ENCODE measurements at regions not wholly inside any gene's neighbourhood (a gene's known extent, or its start where the extent isn't known, plus 50 kb on each side); places are given as distances from the start of the nearest gene placed in this dataset.

DNA sequence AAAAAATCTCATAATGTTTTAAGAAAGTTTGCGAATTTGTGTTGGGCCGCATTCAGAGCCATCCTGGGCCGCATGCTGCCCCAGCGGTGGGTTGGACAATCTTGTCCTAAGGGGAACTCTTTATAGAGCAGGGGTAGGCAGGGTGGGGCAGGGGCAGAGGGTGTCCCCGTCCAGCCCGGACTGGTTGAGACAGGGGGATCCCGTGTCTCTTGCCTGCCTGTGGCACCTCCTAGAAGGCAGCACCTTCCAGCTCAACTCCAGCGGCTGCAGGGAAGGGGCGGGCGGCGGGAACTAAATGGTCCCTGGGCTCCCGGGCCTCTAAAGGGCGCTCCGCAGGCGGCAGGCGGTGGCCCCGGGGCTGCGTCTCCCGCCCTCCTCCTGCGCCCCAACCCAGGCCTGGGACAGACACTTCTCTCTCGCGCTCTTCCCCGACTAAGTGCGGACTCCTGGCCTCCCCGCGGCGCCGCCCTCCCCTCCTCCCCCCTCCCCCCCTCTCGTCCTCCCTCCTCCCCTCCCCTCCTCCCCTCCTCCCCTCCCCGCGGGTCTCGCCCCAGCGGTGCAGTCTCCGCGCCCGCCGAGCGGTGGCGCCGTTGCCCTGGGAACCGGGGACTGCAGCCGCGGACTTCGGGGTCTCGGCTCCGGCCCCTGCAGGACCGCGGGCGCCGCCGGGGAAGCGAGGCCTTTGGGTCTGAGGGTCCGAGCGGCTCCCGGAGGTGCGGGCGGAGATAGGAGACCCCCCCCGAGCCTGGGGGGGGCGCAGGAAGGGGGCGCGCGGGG is 132.6 kb downstream of the MRPL36 start:
- TF ChIP-seq, protein P1, sequence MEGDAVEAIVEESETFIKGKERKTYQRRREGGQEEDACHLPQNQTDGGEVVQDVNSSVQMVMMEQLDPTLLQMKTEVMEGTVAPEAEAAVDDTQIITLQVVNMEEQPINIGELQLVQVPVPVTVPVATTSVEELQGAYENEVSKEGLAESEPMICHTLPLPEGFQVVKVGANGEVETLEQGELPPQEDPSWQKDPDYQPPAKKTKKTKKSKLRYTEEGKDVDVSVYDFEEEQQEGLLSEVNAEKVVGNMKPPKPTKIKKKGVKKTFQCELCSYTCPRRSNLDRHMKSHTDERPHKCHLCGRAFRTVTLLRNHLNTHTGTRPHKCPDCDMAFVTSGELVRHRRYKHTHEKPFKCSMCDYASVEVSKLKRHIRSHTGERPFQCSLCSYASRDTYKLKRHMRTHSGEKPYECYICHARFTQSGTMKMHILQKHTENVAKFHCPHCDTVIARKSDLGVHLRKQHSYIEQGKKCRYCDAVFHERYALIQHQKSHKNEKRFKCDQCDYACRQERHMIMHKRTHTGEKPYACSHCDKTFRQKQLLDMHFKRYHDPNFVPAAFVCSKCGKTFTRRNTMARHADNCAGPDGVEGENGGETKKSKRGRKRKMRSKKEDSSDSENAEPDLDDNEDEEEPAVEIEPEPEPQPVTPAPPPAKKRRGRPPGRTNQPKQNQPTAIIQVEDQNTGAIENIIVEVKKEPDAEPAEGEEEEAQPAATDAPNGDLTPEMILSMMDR (IDR thresholded peaks at IDR 0.05; ENCODE audit: poor library complexity), result peak; percentile 66
- TF ChIP-seq EZH2phosphoT487 (IDR thresholded peaks at IDR 0.05; ENCODE audit: low read depth, severe bottlenecking, unreplicated experiment) (no peak), EZH2 (IDR thresholded peaks at IDR 0.05; ENCODE audit: borderline replicate concordance) (no peak)
